GM20431 (cell line): ENCODE measurements at regions not wholly inside any gene's neighbourhood (a gene's known extent, or its start where the extent isn't known, plus 50 kb on each side); places are given as distances from the start of the nearest gene placed in this dataset.
"Not testable (repeated sequence)": the region's sequence is repeated elsewhere in the genome, so short reads cannot be mapped to it uniquely, and the experiment has no call there.

ENCODE experiments used
- in situ Hi-C: fragments of 300-500 bp; cut with MseI, MboI; formaldehyde crosslinking; loops from one replicate; pipeline ENCODE4 v1.15.0; 2020; ENCODE audit warnings: low sequenced_read_pairs; ENCODE audit not compliant: unreplicated experiment

DNA sequence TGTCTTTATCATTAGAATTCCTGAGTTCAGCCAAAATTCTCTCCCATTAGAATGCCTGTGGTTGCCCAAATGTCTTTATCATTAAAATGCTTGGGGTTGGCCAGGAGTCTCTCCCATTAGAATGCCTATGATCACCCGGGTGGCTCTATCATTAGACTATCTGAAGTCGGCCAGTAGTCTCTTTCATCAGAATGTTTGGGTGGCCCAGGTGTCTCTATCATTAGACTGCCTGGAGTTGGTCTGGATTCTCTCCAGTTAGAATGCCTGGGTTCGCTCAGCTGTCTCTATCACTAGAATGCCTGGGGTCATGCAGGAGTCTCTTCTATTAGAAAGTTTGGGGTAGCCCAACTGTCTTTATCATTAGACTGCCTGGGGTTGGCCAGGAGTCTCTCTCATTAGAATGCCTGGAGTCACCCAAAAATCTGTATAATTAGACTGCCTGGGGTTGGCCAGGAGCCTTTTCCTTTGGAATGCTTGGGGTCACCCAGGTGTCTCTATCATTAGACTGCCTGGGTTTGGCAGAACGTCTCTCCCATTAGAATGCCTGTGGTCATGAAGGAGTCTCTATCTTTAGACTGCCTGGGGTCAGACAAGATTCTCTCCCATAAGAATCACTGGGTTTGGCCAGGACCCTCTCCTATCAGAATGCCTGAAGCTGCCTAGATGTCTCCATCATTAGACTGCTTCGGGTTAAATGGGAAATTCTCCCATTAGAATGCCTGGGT, 1478.3 kb downstream of the UQCRFS1 start:
- in situ Hi-C loops, result no loop called here

DNA sequence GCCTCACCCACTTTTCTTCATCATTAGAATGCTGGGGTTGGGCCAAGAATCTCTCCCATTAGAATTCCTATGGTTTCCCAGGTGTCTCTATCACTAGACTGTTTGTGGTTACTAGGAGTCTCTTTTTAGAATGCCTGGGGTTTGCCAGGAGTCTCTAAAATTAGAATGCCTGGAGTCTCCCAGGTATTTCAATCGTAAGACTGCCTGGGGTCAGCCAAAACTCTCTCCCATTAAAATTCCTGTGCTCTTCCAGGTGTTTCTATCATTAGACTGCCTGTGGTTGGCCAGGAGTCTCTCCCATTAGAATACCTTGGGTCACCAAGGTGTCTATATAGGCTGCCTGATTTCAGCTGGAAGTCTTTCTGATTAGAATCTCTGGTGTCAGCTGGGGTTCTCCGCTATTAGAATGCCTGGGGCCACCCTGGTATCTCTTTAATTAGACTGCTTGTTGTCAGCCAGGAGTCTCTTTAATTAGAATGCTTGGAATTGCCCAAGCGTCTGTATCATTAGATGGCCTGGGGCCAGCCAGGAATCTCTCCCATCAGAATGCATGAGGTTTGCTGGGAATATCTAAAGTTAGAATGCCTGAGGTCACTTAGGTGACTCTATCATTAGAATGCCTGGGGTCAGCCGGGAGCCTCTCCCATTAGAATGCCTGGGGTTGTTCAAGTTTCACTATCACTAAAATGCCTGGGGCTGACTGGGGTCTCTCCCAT, 1479.2 kb downstream of the UQCRFS1 start:
- in situ Hi-C loops, result no loop called here

DNA sequence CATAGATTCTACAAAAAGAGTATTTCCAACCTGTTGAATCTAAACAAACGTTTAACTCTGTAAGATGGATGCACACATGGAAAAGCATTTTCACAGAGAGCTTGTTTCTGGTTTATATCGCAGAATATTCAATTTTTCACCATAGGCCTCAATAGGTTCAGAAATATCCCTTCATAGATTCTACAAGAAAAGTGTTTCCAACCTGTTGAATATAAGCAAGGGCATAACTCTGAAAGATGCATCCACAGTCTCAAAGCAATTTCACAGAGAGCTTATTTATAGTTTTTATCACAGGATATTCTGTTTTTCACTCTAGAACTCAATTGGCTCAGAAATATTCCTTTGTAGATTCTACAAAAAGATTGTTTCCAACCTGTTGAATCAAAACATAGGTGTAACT, 1483.6 kb downstream of the UQCRFS1 start:
- in situ Hi-C loops, result no loop called here

DNA sequence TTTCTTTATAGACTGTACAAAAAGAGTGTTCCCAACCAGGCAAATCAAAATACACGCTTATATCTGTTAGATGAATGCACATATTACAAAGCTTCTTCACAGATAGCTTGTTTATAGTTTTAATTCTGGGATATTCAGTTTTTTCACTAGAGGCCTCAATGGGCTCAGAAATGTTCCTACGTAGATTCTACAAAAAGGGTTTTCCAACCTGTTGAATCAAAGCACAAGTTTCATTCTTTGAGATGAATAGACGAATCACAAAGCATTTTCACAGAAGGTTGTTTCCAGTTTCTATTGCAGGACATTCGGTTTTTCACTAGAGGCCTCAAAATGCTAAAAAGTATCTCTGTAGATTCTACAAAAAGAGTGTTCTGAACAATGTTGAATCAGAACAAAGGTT, 1490.3 kb downstream of the UQCRFS1 start:
- in situ Hi-C loops, result no loop called here

DNA sequence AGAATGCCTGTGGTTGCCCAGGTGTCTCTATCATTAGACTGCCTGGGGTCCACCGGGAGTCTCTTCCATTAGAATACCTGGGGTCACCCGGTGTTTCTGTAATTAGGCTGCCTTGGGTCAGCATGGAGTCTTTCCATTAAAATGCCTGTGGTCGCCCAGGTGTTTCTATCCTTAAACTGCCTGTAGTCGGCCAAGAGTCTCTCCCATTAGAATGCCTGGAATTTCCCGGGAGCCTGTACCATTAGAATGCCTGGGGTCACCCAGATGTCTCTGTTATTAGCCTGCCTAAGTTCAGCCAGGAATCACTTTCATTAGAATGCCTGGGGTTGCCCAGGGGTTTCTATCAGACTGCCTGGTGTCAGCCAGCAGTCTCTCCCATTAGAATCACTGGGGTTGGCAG, 1492.8 kb downstream of the UQCRFS1 start:
- in situ Hi-C loops, result no loop called here

DNA sequence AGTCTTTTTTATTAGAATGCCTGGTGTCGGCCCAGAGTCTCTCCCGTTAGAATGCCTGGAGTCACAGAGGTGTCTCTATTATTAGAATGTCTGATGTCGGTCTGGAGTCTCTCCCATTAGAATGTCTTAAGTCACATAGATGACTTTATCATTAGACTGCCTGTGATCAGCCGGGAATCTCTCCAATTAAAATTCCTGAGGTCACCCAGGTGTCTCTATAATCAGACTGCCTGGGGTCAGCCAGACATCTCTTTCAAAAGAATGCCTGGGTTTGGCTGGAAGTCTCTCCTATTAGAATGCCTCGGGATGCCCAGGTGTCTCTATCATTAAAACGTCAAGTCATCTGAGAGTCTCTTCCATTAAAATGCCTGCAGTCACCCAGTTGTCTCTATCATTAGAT, 1493.9 kb downstream of the UQCRFS1 start:
- in situ Hi-C loops, result no loop called here

DNA sequence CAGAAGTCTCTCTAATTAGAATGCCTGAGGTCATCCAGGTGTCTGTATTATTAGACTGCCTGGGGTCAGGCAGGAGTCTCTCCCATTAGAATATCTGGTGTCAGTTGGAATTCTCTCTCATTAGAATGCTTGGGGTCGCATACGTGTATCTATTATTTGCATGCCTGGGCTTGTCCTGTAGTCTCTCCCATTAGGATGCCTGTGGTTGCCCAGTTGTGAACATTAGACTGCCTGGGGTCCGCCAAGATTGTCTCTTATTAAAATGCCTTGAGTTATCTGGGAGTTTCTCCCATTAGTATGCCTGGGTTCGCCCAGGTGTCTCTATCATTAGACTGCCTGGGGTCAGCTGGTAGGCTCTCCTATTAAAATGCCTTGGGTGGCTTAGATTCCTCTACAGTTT, 1494.7 kb downstream of the UQCRFS1 start:
- in situ Hi-C loops, result no loop called here

DNA sequence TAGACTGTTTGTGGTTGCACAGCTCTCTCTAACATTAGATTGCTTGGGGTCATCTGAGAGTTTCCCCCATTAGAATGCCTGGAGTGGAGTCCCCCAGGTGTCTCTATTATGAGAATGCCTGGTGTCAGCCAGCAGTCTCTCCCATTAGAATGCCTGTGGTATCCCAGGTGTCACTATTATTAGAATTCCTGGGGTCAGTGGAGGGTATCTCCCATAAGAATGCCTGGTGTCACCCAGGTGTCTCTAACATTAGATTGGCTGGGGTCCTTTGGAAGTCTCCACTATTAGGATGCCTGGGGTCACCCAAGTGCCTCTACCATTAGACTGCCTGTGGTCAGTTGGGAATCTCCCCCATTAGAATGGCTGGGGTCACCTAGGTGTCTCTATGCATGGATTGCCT, 1495.1 kb downstream of the UQCRFS1 start:
- in situ Hi-C loops, result no loop called here

DNA sequence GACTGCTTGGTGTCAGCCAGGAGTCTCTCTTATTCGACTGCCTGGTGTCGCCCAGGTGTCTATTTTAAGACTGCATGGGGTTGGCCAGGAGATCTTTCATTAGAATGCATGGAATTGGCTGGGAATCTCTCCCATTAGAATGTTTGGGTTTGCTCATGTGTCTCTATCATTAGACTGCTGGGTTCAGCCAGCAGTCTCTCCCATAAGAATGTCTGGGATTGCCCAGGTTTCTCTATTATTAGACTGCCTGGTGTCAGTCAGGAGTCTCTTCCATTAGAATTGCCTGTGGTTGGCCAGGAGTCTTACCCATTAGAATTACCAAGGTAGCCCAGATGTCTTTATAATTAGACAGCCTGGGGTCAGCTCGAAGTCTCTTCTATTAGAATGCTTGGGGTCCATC, 1496.0 kb downstream of the UQCRFS1 start:
- in situ Hi-C loops, result no loop called here

DNA sequence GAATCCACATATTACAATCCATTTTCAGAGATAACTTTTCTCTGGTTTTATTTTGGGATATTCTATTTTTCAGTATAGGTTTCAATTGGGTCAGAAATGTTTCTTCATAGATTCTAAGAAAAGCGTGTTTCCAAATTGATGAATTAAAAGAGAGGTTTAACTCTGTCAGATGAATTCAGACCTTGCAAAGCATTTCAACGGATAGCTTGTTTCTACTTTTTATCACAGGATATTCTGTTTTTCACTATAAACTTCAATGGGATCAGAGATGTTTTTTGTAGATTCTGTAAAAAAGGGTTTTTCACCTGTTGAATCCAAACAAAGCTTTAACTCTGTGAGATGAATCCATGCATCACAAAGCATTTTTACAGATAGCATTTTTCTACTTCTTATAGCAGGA, 1498.1 kb downstream of the UQCRFS1 start:
- in situ Hi-C loops, result no loop called here

DNA sequence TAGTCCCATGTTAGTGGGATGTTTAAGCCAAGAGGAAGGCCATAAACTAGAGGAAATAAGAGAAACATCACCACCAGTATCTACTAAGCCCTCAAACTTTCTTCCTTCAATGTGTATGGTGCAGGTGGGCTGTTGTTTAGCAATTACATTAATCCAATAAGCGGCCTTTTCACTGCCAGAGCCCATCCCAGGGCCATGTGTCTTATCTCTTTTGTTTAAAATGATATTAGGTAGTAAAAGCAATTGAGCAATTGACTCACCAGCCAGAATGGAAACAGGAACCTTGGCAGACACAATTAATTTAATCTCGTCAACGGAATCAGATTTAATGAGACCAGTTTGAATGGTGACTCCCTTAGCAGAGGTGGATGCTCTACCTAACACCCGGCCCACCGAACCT, 1503.5 kb downstream of the UQCRFS1 start:
- in situ Hi-C loops, result no loop called here

DNA sequence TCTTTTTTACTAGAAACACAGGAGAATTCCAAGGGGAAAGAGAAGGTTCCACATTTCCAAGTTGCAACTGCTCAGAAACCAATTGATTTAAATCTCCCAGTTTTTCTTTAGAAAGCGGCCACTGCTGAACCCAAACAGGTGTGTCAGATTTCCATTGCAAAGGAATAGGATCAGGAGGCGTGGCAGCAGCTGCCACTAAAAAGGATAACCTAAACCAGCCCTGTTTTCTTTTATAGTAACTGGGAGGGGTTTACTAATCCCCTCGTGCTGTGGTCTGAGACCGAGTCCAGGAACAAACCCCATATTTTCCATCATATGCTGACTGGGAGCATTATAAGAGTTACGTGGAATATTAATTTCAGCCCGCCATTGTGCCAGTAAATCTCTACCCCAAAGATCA, 1504.0 kb downstream of the UQCRFS1 start:
- in situ Hi-C loops, result not testable (repeated sequence)

DNA sequence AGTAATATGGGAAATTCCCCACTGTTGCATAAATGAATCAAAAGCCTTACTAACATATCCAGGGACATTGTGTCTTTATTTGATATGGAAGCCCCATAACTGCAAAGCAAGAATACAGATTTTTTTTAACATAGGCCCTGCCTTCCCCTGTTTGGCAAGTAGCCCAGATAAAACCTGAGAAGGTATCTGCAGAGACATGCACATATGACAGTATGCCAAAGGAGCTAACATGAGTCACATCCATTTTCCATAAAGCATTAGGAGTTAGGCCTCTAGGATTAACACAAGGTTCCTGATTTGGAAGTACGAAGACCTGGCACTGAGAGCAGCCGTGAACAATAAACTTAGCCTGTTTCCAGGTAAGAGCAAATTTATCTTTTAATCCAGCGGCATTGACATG, 1505.9 kb downstream of the UQCRFS1 start:
- in situ Hi-C loops, result not testable (repeated sequence)

DNA sequence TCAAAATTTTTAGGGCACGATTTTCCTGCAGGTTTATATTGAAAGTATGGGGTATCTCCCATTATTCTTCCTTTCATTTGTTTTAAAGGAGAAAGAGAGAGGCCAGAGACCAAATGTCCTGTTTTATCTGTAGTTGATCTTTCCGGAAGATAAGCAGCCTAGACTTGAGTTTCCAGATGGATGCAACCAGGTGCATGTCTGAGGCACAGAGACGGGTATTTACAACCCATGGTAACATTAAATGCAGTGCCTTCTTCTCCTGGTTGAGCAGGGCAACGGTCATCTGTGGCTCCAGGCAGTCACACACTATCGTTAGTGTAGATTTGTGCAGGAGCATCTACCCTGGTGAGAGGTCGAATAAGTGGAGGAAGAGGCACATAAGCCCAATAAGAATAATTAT, 1507.1 kb downstream of the UQCRFS1 start:
- in situ Hi-C loops, result no loop called here

DNA sequence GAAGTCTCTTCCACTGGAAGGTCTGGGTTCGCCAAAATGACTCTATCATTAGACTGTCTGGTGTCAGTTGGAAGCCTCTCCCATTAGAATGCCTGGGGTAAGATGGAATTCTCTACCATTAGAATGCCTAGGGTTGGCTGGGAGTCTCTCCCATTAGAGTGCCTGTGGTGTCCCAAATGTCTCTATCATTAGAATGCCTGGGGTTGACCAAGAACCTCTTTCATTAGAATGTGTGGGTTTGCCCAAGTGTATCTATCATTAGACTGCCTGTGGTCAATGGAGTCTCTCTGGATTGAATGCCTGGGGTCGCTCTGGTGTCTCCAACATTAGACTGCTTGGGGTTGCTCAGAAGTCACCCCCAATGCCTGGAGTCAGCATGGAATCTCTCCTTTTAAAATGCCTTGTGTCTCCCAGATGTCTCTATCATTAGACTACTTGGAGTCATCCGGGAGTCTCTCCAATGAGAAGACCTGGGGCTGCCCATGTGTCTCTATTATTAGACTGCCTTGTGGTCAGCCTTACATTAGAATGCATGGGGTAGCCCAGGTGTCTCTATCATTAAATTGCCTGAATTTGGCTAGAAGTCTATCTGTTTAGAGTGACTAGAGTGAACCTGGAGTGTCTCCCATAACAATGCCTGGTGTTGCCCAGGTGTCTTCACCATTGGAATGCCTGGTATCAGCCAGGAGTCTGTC, 1518.4 kb downstream of the UQCRFS1 start:
- in situ Hi-C loops, result no loop called here

DNA sequence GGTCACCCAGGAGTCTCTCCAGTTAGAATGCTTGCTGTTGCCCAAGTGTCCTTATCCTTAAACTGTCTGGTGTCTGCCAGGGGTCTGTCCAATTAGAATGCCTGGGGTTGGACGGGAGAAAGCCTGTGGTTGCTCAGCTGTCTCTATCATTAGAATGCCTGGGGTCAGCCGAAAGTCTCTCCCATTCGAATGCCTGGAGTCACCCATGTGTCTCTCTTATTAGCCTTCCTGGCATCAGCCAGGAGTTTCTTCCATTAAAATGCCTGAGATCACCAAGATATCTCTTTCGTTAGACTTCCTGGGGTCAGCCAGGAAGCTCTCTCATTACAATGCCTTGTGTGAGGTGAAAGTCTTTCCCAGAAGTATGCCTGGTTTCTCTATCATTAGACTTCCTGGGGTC, 1521.0 kb downstream of the UQCRFS1 start:
- in situ Hi-C loops, result no loop called here

DNA sequence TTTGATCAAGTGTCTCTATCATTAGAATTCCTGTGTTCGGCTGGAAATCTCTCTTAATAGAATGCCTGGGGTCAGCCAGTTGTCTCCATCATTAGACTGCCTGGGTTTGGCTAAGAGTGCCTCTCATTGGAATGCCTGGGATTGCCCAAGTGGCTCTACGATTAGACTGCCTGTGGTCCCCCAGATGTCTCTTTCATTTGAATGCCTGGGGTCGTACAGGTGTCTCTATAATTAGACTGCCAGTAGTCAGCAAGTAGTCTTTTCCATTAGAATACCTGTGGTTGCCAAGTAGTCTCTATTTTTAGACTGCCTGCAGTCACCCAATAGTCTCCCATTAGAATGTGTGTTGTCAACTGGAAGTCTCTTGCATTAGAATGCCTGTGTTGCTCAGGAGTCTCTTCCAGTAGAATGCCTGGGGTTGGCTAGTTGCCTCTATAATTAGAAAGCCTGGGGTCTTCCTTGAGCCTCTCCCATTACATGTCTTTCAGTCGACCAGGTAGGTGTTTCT, 1523.2 kb downstream of the UQCRFS1 start:
- in situ Hi-C loops, result no loop called here

DNA sequence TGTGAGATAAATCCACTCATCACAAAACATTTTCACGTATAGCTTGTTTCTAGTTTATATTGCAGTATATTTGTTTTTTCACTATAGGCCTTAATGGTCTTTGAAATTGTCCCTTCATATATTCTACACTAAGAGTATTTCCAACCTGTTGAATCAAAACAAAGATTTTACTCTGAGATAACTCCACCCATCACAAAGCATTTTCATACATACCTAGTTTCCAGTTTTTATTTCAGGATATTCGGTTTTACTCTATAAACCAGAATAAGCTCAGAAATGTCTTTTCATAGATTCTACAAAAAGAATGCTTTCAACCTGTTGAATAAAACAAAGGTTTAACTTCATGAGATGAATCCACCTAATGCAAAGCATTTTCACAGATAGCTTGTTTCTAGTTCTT, 1528.7 kb downstream of the UQCRFS1 start:
- in situ Hi-C loops, result no loop called here

DNA sequence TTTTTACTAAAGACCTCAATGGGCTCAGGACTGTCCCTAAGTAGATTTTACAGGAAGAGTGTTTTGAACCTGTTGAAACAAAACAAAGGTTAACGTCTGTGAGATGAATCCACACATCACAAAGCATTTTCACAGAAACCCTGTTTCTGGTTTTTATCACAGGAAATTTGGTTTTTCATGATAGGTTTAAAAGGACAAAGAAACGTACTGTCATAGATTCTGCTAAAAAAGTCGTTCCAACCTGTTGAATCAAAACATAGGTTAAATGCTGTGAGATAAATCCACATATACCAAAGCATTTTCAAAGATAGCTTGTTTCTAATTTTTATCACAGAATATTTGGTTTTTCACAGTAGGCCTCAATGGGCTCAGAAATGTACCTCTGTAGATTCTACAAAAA, 1531.0 kb downstream of the UQCRFS1 start:
- in situ Hi-C loops, result no loop called here

DNA sequence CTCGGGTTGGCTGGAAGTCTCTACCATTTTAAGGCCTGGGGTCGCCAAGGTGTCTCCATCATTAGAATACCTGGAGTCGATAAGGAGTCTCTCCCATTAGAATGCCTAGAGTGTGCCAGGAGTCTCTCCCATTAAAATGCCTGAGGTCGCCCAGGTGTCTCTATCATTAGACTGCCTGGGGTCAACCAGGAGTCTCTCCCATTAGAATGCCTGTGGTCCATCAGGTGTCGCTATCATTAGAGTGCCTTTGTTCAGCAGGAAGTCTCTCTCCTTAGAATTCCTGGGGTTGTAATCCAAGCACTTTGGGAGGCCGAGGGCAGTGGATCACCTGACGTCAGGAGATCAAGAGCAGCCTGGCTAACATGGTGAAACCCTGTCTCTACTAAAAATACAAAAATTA, 1533.0 kb downstream of the UQCRFS1 start:
- in situ Hi-C loops, result no loop called here

DNA sequence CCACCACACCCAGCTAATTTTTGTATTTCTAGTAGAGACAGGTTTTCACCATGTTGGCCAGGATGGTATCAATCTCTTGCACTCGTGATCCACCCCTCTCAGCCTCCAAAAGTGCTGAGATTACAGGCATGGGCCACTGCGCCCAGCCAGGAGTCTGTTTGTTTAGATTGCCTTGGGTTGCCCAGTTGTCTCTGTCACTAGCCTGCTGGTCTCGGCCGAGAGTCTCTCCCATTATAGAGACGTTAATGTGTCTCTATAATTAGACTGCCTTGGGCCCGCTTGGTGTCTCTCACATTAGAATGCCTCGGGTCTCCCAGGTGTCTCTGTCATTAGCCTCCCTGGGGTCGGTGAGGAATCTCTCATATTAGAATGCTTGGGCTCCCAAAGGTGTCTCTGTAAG, 1533.6 kb downstream of the UQCRFS1 start:
- in situ Hi-C loops, result no loop called here
